Adrenal gland (tissue), 5 donors: ENCODE measurements at regions not wholly inside any gene's neighbourhood (a gene's known extent, or its start where the extent isn't known, plus 50 kb on each side); places are given as distances from the start of the nearest gene placed in this dataset.
"Not testable (repeated sequence)": the region's sequence is repeated elsewhere in the genome, so short reads cannot be mapped to it uniquely, and the experiment has no call there.

Experiments
- CTCF ChIP-seq, 6 experiments: fragments of 450-650 bp in 4 of 6; fragments of 200-600 bp in 2 of 6; sonication (generic) in 1 of 6; IDR thresholded peaks; 1 replicate in 5 of 6; 2 replicates in 1 of 6; pipeline versions ENCODE4 v1.5.1 to v1.8.0; 2016 to 2021; ENCODE audit warnings: antibody characterized with exemption in 6 of 6, mild to moderate bottlenecking in 2 of 6, moderate library complexity in 1 of 6
- POLR2A ChIP-seq, 2 donors: fragments of 450-650 bp; IDR thresholded peaks; one replicate each; pipeline ENCODE4 v1.6.1; 2017; ENCODE audit warnings: antibody characterized with exemption in 2 of 2, mild to moderate bottlenecking in 2 of 2, moderate library complexity in 1 of 2
- donor health status: DM: no; HTN: no; CAD: no.

GRCh38 chr6:125458493-125458892, 156.7 kb upstream of the HDDC2 start:
- not testable (repeated sequence) for TF ChIP-seq CTCF, POLR2A (IDR thresholded peaks at IDR 0.05)
